COLO668 (cell line): ENCODE measurements at regions not wholly inside any gene's neighbourhood (a gene's known extent, or its start where the extent isn't known, plus 50 kb on each side); places are given as distances from the start of the nearest gene placed in this dataset.

Experiments
- DNase-seq: peaks from one replicate; lab custom pipeline; 2025; ENCODE audit not compliant: unreplicated experiment; lab: John Stamatoyannopoulos, UW

GRCh38 chrX:1946974-1947373, 332.1 kb downstream of the ASMT start:
- no peak for DNase-seq
